NCI-H2171 treated with DMSO at 0.1 percent for 48 hours (cell line): ENCODE measurements at regions not wholly inside any gene's neighbourhood (a gene's known extent, or its start where the extent isn't known, plus 50 kb on each side); places are given as distances from the start of the nearest gene placed in this dataset.
"Not testable (repeated sequence)": the region's sequence is repeated elsewhere in the genome, so short reads cannot be mapped to it uniquely, and the experiment has no call there.

Experiments
- DNase-seq: peaks from one replicate; lab custom pipeline; 2025; lab: John Stamatoyannopoulos, UW

DNA sequence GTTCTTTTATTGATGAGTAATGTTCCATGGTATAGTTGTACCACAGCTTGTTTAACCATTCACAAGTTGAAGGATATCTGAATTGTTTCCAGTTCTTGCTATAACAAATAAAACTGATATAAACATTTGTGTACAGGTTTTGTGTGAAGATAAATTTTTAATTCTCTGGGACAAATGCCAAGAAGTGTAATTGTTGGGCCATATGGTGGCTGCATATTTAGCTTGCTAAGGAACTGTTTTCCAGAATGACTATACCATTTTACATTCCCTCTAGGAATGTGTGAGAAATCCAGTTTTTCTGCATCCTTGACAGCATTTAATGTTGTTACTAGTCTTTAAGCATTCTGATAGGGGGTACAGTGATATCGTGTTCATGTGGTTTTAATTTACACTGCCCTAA is 368.5 kb downstream of the KIF2B start:
- DNase-seq: no peak

GRCh38 chr17:54194268-54194667 is 371.5 kb downstream of the KIF2B start:
- DNase-seq: no peak

- DNase-seq: no peak
Measured at GRCh38 chr17:54196751-54197150, 374.0 kb downstream of the KIF2B start.

DNA sequence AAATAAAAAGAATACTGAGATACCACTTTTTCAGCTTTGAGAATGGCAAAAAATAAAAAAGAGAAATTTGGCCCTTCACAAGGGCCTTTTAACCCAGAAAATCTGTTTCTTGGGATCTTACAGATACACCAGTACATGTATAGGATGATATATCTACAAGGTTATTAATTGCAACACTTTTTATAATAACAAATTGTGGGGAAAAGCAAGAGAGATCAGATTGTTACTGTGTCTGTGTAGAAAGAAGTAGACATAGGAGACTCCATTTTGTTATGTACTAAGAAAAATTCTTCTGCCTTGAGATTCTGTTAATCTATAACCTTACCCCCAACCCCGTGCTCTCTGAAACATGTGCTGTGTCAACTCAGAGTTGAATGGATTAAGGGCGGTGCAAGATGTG is 378.7 kb downstream of the KIF2B start:
- DNase-seq: not testable (repeated sequence)

- DNase-seq: no peak
Measured at GRCh38 chr17:54220829-54221228, 398.1 kb downstream of the KIF2B start.

DNA sequence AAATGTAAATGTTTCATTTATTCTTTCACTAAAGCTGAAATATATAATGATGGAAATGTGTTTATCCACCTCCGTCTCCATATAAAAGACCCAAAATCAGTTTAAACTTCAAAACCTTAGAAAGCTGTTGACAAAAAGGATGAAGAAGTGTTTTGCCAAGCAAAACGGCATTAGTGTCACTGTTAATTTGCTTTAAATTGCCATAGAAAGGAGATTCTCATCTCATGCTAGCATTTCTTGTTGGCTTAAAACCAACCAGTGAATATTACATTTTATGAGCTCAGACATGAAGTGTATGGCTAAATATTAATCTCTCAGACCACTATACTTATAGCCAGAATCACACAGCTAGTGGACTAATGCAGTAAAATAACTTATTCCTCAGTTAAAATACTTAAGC is 398.8 kb downstream of the KIF2B start:
- no peak for DNase-seq

DNA sequence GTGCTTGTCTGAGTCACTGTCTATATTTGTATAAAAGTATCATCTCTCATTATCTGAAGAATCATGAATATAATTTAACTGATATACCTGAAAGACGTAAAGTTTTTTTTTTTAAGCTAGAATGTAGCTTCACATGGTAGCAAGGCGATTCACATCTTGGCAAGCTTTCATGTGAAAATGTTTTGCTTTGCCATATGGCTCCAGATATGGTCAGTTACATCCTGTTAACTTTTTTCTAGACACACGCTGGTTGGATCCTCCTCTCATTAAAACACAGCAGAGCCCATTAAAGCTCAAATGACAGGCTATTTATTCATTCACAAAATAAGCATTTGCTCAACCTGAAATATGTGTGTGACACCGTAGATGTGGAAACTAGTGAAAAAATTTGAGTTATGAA is 412.8 kb downstream of the KIF2B start:
- no peak for DNase-seq

DNA sequence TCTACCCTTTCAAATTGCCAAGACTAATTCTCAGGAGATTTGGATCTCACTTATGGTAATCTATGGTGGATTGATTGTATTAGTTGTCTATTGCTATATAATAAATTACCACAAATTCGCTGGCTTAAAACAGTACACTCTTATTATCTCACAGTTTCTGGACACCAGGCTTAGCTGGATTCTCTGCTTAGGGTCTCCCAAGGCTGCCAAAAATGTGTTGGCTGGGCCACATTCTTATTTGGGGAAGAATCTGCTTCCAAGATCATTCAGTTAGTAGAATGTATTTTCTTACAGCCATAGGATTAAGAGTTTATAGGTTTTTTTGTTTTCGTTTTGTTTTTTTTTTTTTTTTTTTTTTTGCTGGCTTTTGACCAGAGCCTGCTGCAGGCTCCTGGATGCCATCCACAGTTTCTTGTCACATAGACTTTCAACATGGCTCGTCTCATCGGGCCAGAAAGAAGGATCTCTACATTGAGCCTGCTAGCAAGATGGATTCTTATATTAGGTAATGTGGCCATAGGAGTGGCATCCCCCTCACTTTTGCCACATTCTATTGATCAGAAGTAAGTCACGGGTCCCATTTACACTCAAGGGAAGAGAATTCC is 415.3 kb downstream of the KIF2B start:
- DNase-seq: no peak

GRCh38 chr17:54239291-54239690 is 416.6 kb downstream of the KIF2B start:
- DNase-seq: no peak

DNA sequence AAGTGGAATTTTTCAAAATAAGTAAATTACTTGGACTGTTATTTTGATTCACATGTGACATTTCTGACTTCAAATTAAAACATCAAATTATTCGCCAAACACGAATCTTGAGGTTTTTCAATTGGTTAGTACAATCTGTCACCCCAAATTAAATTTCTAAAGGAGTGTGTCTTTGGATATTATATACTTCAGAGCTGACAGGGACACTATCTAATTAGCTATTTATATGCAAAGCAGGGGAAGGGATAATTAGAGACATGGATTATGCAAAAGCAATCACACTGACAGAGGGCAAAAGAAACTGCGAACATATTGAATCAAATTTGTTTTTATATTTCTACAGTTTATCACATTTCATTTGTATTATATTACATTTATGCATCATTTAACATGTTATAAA is 433.0 kb downstream of the KIF2B start:
- no peak for DNase-seq

- no peak for DNase-seq
Measured at GRCh38 chr17:54256401-54256929, 433.7 kb downstream of the KIF2B start.

DNA sequence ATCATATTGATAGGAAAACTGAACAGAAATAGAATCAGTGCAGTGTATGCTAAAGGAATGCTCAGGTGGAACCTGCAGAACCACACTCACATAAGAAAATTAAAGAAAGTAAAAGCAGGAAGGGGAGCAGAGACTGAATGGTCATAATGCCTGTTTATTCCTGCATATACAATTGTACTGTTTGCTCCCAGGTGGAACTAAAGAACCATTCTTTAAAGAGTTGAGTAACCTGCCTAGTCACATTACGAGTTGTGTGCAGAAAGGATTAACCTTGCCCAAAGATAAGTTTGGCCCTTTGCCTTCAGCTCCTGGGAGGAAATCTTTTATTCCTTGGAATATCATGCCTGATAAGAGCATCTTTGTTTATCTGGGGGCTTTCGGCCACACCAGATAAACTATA is 434.7 kb downstream of the KIF2B start:
- no peak for DNase-seq

DNA sequence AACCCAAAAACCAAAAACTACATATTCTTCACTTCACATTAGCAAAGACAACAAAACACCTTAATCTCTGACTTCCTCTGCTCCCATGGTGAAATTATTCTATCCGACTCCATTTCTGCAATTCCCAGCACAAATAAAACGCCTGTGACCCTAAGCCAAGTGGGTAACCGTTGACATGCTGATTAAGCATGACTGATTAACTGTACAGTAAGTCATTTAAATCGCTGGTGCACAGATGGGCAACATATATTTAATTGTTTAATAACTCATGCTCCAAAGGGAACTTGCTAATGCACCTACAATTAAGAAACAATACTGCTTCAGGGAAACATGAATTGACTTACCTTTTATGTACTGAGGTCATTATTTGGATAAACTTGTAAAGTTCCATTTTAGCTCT is 436.7 kb downstream of the KIF2B start:
- DNase-seq: no peak

- no peak for DNase-seq
Measured at GRCh38 chr17:54261465-54261864, 438.7 kb downstream of the KIF2B start.

DNA sequence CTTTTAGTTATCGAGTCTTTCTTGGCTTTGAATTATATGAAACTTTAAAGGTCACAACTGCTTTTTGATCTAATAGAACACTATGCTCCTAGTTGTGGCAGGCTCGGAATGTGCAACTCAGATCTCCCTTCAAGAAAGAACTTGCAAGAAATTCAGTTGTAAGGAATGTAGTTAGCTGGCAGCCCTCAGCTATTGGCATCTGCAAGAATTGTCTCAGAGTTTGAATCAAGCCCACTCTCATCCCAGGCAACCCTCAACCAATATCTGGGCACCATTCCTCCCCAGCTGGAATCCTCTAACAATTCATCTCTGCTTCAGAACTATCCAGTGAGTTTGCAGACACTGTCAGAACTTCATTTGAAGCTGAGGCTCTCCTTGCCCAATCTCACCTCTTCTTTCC is 447.2 kb downstream of the KIF2B start:
- no peak for DNase-seq

GRCh38 chr17:54270499-54270898 is 447.8 kb downstream of the KIF2B start:
- no peak for DNase-seq

- DNase-seq: no peak
Measured at GRCh38 chr17:54277868-54278267, 455.1 kb downstream of the KIF2B start.

- no peak for DNase-seq
Measured at GRCh38 chr17:54280741-54281140, 458.0 kb downstream of the KIF2B start.

GRCh38 chr17:54282886-54283285 is 460.2 kb downstream of the KIF2B start:
- no peak for DNase-seq

DNA sequence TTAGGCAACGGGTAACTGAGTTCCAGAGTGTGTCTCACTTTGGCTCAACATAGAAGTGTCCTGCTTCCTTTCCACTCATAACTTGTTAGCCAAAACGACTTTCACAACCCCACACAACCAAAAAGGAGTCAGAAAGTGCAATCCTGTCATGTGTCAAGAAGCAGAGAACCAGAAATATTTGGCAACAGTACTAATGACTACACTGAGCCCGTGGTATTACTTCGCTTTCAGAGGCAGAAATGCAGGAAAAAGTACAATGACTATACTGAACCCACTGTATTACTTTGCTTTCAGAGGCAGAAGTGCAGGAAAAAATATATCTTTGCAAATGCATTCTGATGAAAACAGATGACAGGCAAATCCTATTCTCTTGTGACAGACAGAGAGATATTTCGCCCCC is 484.6 kb downstream of the KIF2B start:
- DNase-seq: no peak

- DNase-seq: no peak
Measured at GRCh38 chr17:54324813-54325212, 502.1 kb downstream of the KIF2B start.

GRCh38 chr17:54339731-54340130 is 517.0 kb downstream of the KIF2B start:
- DNase-seq: no peak

DNA sequence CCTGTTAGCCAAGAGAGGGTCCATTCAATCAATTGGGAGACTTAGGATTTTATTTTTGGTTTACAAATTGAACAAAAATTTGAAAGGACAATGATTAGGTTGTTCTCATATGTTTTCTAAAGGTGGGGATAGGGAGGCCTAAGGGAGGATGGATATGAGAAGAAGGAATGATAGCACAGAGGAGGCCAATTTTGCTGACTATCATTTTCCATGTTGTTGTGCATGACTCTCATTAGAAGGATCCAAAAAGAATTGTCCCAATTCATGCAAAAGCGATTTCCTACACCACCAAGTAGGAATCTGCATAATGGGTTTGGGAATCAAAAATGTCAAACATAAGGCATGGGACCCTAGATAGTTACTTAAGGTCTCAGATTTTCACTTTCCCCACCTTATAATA is 524.8 kb downstream of the KIF2B start:
- no peak for DNase-seq

GRCh38 chr17:54348234-54348633 is 525.5 kb downstream of the KIF2B start:
- no peak for DNase-seq
